Natural killer cell (primary cell): ENCODE measurements at regions not wholly inside any gene's neighbourhood (a gene's known extent, or its start where the extent isn't known, plus 50 kb on each side); places are given as distances from the start of the nearest gene placed in this dataset.

ENCODE experiments used
- ATAC-seq, 3 donors: fragments of 150-1000 bp in 2 of 3; fragments of 200-7000 bp in 1 of 3; cut with Tn5 transposase; 1 replicate in 1 of 3; 2 replicates in 2 of 3; pipeline ENCODE4 v1.10.0; 2021; ENCODE audit warnings: mild to moderate bottlenecking in 2 of 3, moderate library complexity in 2 of 3
- DNase-seq, 2 donors: peaks; one replicate each; pipeline versions ENCODE4 v3.0.0 to v3.0.0-alpha.2; 2013 to 2021; ENCODE audit warnings: mixed read lengths in 1 of 2
- H3K27ac ChIP-seq: one replicate; pipeline ENCODE4 v1.5.1; 2013; ENCODE audit warnings: mild to moderate bottlenecking, low read length
- H3K27me3 ChIP-seq: one replicate; pipeline ENCODE4 v1.6.1; 2013; ENCODE audit warnings: low read length; ENCODE audit not compliant: control insufficient read depth, insufficient read depth
- H3K36me3 ChIP-seq: one replicate; pipeline ENCODE4 v1.6.1; 2013; ENCODE audit warnings: low read length; ENCODE audit not compliant: control insufficient read depth, insufficient read depth
- H3K4me1 ChIP-seq: one replicate; pipeline ENCODE4 v1.6.1; 2013; ENCODE audit warnings: low read length; ENCODE audit not compliant: control insufficient read depth, insufficient read depth
- H3K4me3 ChIP-seq: one replicate; pipeline ENCODE4 v1.5.1; 2013; ENCODE audit warnings: low read length
- H3K9me3 ChIP-seq: one replicate; pipeline ENCODE4 v1.6.1; 2013; ENCODE audit warnings: low read length; ENCODE audit not compliant: control insufficient read depth, insufficient read depth
- H3K27ac Mint-ChIP-seq, 2 donors: one replicate each; pipeline ENCODE4 v1.8.0; 2022; ENCODE audit warnings: mild to moderate bottlenecking in 2 of 2, mixed read lengths in 2 of 2, moderate library complexity in 1 of 2
- H3K27me3 Mint-ChIP-seq, 2 donors: one replicate each; pipeline ENCODE4 v1.8.0; 2022; ENCODE audit warnings: low read depth in 2 of 2, mixed read lengths in 2 of 2
- H3K36me3 Mint-ChIP-seq: one replicate; pipeline ENCODE4 v1.8.0; 2022; ENCODE audit warnings: mixed read lengths
- H3K4me1 Mint-ChIP-seq, 2 donors: one replicate each; pipeline ENCODE4 v1.8.0; 2022; ENCODE audit warnings: mixed read lengths in 2 of 2
- H3K4me3 Mint-ChIP-seq: one replicate; pipeline ENCODE4 v1.8.0; 2022; ENCODE audit warnings: mild to moderate bottlenecking, moderate library complexity, mixed read lengths
- H3K9me3 Mint-ChIP-seq, 2 donors: one replicate each; pipeline ENCODE4 v1.8.0; 2022; ENCODE audit warnings: mixed read lengths in 2 of 2
- WGBS: methylation state at CpG from one replicate; pipeline ENCODE4 v1.1.7; 2013; ENCODE audit warnings: missing lambda C conversion rate; ENCODE audit not compliant: insufficient coverage; 5-methylcytosine and 5-hydroxymethylcytosine counted together
- intact Hi-C: fragments of 100-400 bp; cut with micrococcal nuclease; formaldehyde crosslinking; loops from one replicate; pipeline ENCODE4 v1.14.2; 2022
- TF ChIP-seq, protein P1 (sequence below): fragments of 200-600 bp; IDR thresholded peaks from one replicate; pipeline ENCODE4 v1.8.0; 2022; ENCODE audit warnings: antibody characterized with exemption

GRCh38 chr4:41429280-41429669 is 108.7 kb upstream of the LIMCH1 start:
- H3K9me3 Mint-ChIP-seq = no peaks in the 10 kb centered on the region
- TF ChIP-seq, protein P1, sequence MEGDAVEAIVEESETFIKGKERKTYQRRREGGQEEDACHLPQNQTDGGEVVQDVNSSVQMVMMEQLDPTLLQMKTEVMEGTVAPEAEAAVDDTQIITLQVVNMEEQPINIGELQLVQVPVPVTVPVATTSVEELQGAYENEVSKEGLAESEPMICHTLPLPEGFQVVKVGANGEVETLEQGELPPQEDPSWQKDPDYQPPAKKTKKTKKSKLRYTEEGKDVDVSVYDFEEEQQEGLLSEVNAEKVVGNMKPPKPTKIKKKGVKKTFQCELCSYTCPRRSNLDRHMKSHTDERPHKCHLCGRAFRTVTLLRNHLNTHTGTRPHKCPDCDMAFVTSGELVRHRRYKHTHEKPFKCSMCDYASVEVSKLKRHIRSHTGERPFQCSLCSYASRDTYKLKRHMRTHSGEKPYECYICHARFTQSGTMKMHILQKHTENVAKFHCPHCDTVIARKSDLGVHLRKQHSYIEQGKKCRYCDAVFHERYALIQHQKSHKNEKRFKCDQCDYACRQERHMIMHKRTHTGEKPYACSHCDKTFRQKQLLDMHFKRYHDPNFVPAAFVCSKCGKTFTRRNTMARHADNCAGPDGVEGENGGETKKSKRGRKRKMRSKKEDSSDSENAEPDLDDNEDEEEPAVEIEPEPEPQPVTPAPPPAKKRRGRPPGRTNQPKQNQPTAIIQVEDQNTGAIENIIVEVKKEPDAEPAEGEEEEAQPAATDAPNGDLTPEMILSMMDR = no peak
- no peaks in the 10 kb centered on the region for H3K27me3 Mint-ChIP-seq
- DNase-seq (no peak), ATAC-seq (no peak)
- Histone ChIP-seq H3K36me3 (no peaks in the 10 kb centered on the region), H3K4me1 (no peaks in the 10 kb centered on the region), H3K9me3 (no peaks in the 10 kb centered on the region), H3K27ac (no peak overlapping the region), H3K4me3 (no peak overlapping the region), H3K27me3 (no peaks in the 10 kb centered on the region)
- no peaks in the 10 kb centered on the region for H3K4me1 Mint-ChIP-seq
- 87% methylated on average over 5 of the region's 5 CpGs for WGBS
- no peak overlapping the region for H3K4me3 Mint-ChIP-seq
- H3K36me3 Mint-ChIP-seq = no peaks in the 10 kb centered on the region
- no peak overlapping the region for H3K27ac Mint-ChIP-seq
- intact Hi-C loops = no loop called here

DNA sequence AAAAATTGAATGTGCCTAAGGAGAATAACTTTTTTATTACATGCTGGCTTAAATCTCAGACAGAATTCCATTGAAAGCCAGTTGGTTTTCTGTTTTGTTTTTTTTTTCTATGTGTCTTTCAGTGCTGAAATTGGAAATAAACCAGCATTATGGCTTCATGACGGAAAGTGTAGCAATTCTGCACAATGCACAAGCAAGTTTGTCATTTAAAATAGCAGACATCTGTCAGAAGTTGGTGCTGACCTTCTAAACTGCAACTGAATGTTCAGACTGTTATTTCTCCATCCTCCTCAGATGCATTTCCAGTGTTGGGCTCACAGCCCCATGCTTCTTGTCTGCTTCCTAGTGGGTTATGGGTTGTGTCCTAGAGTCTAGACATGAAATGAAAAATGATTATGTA is 107.2 kb upstream of the LIMCH1 start:
- ATAC-seq (no peak), DNase-seq (no peak)
- no peaks in the 10 kb centered on the region for H3K27me3 ChIP-seq
- H3K27ac ChIP-seq = no peak overlapping the region
- no peak overlapping the region for H3K4me3 Mint-ChIP-seq
- no peaks in the 10 kb centered on the region for H3K36me3 Mint-ChIP-seq
- H3K9me3 Mint-ChIP-seq = no peaks in the 10 kb centered on the region
- H3K4me1 Mint-ChIP-seq = no peaks in the 10 kb centered on the region
- no peaks in the 10 kb centered on the region for H3K4me1 ChIP-seq
- intact Hi-C loops = no loop called here
- no peak overlapping the region for H3K4me3 ChIP-seq
- TF ChIP-seq, protein P1 = no peak
- WGBS = 90% methylated on average over 1 of the region's 1 CpG
- H3K27me3 Mint-ChIP-seq = no peaks in the 10 kb centered on the region
- no peak overlapping the region for H3K27ac Mint-ChIP-seq
- no peaks in the 10 kb centered on the region for H3K36me3 ChIP-seq
- no peaks in the 10 kb centered on the region for H3K9me3 ChIP-seq

- TF ChIP-seq, protein P1 = no peak
- Mint-ChIP-seq H3K4me1 (no peaks in the 10 kb centered on the region), H3K27me3 (no peaks in the 10 kb centered on the region), H3K9me3 (no peaks in the 10 kb centered on the region), H3K4me3 (no peak overlapping the region), H3K27ac (no peak overlapping the region), H3K36me3 (no peaks in the 10 kb centered on the region)
- H3K4me1 ChIP-seq = no peaks in the 10 kb centered on the region
- intact Hi-C loops = no loop called here
- no peak for ATAC-seq
- WGBS = no CpG with 5 or more reads among the region's 1 CpG
- H3K36me3 ChIP-seq = no peaks in the 10 kb centered on the region
- H3K27me3 ChIP-seq = no peaks in the 10 kb centered on the region
- DNase-seq = no peak
- no peaks in the 10 kb centered on the region for H3K9me3 ChIP-seq
- no peak overlapping the region for H3K27ac ChIP-seq
- no peak overlapping the region for H3K4me3 ChIP-seq
These were observed 106.7 kb upstream of the LIMCH1 start for GRCh38 chr4:41431276-41431675.

GRCh38 chr4:41432219-41432618 is 105.7 kb upstream of the LIMCH1 start:
- Histone ChIP-seq H3K4me3 (no peak overlapping the region), H3K27ac (no peak overlapping the region), H3K9me3 (no peaks in the 10 kb centered on the region), H3K4me1 (no peaks in the 10 kb centered on the region), H3K36me3 (no peaks in the 10 kb centered on the region), H3K27me3 (no peaks in the 10 kb centered on the region)
- Mint-ChIP-seq H3K27me3 (no peaks in the 10 kb centered on the region), H3K27ac (no peak overlapping the region), H3K4me1 (no peaks in the 10 kb centered on the region), H3K9me3 (no peaks in the 10 kb centered on the region), H3K36me3 (no peaks in the 10 kb centered on the region), H3K4me3 (no peak overlapping the region)
- intact Hi-C loops = no loop called here
- WGBS = 86% methylated on average over 2 of the region's 2 CpGs
- ATAC-seq (no peak), DNase-seq (no peak)
- TF ChIP-seq, protein P1 = no peak
